Tibial artery (tissue), 4 donors: ENCODE measurements at regions not wholly inside any gene's neighbourhood (a gene's known extent, or its start where the extent isn't known, plus 50 kb on each side); places are given as distances from the start of the nearest gene placed in this dataset.

ENCODE experiments used
- DNase-seq, 2 donors: peaks; one replicate each; pipeline ENCODE4 v3.0.0-alpha.2; 2019
- H3K27ac ChIP-seq, 2 donors: fragments of 200-600 bp; sonication (generic) in 1 of 2; 1 replicate in 1 of 2; 2 replicates in 1 of 2; pipeline ENCODE4 v1.5.1; 2018 to 2019; ENCODE audit warnings: mild to moderate bottlenecking in 1 of 2
- H3K27me3 ChIP-seq, 2 donors: fragments of 200-600 bp; sonication (generic) in 1 of 2; one replicate each; pipeline versions ENCODE4 v1.5.1 to v1.6.0; 2016 to 2019
- H3K36me3 ChIP-seq, 3 donors: fragments of 200-600 bp; sonication (generic) in 2 of 3; one replicate each; pipeline ENCODE4 v1.5.1; 2016 to 2019; ENCODE audit warnings: mild to moderate bottlenecking in 2 of 3
- H3K4me1 ChIP-seq, 4 donors: fragments of 200-600 bp; sonication (generic) in 2 of 4; 1 replicate in 3 of 4; 2 replicates in 1 of 4; pipeline ENCODE4 v1.5.1; 2016 to 2019
- H3K4me3 ChIP-seq, 2 donors: fragments of 200-600 bp; sonication (generic) in 1 of 2; 1 replicate in 1 of 2; 2 replicates in 1 of 2; pipeline ENCODE4 v1.5.1; 2018 to 2019; ENCODE audit warnings: mild to moderate bottlenecking in 2 of 2
- H3K9me3 ChIP-seq, 3 donors: fragments of 200-600 bp; sonication (generic) in 1 of 3; one replicate each; pipeline ENCODE4 v1.5.1; 2016 to 2019
- intact Hi-C: fragments of 100-400 bp; cut with DNase I; formaldehyde crosslinking; loops from one replicate; pipeline ENCODE4 v1.15.0; 2023; ENCODE audit warnings: low total_unique reads
- TF ChIP-seq, protein P1 (sequence below), 2 experiments: fragments of 200-600 bp in 1 of 2; fragments of 450-650 bp in 1 of 2; IDR thresholded peaks; one replicate each; pipeline ENCODE4 v1.5.1; 2017 to 2019; ENCODE audit warnings: antibody characterized with exemption in 2 of 2, mild to moderate bottlenecking in 1 of 2, moderate library complexity in 1 of 2

DNA sequence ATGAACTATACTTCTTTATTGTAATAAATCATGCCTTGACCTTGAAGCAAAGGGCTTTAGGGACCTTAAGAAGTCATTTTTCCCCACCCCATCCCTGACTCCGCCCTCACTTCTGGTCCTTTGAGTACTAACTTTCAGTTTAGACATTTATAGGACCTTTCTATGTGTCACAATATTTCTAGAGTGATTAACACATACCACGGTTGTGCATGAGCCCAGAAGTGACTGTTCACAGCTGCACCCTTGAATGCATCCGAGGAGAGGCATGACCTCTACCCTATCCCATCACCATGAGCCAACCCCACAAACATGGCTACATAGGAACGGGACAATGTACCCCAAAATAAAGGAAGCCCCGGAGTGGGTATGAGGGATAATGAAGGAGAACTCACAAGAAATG is 160.3 kb downstream of the HSD17B3 start:
- no peak for DNase-seq
- TF ChIP-seq, protein P1, sequence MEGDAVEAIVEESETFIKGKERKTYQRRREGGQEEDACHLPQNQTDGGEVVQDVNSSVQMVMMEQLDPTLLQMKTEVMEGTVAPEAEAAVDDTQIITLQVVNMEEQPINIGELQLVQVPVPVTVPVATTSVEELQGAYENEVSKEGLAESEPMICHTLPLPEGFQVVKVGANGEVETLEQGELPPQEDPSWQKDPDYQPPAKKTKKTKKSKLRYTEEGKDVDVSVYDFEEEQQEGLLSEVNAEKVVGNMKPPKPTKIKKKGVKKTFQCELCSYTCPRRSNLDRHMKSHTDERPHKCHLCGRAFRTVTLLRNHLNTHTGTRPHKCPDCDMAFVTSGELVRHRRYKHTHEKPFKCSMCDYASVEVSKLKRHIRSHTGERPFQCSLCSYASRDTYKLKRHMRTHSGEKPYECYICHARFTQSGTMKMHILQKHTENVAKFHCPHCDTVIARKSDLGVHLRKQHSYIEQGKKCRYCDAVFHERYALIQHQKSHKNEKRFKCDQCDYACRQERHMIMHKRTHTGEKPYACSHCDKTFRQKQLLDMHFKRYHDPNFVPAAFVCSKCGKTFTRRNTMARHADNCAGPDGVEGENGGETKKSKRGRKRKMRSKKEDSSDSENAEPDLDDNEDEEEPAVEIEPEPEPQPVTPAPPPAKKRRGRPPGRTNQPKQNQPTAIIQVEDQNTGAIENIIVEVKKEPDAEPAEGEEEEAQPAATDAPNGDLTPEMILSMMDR (IDR thresholded peaks at IDR 0.05): no peak
- peaks cover 0 to 43% (median 30%) of the 10 kb centered on the region in 4 donors for H3K4me1 ChIP-seq
- H3K27me3 ChIP-seq: no peaks in the 10 kb centered on the region
- no peaks in the 10 kb centered on the region for H3K9me3 ChIP-seq
- no peaks in the 10 kb centered on the region for H3K36me3 ChIP-seq
- intact Hi-C loops: no loop called here
- H3K4me3 ChIP-seq: no peak overlapping the region
- H3K27ac ChIP-seq: no peak overlapping the region

DNA sequence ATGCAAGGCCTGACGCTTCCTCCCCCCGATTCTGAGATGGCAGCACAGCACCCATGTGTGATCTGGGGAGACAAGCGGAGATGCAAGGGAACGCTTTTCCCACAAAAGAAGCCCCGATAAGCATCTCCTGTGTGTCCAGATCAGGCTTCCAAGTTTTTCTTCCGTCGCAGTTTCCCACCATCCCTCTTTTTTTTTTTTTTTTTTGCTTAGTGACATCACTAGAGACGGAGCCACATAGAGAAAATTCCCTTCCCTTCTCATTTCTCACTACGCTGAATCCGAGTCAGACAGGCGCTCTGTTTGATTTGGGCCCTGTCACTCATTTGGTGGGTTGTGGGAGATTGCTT is 160.9 kb downstream of the HSD17B3 start:
- Histone ChIP-seq H3K4me3 (no peak overlapping the region), H3K36me3 (no peaks in the 10 kb centered on the region), H3K27ac (peak overlapping the region; percentile 63 to 68), H3K4me1 (peaks cover 0 to 48% (median 30%) of the 10 kb centered on the region in 4 donors), H3K9me3 (no peaks in the 10 kb centered on the region), H3K27me3 (no peaks in the 10 kb centered on the region)
- TF ChIP-seq, protein P1 (IDR thresholded peaks at IDR 0.05): no peak
- intact Hi-C loops: no loop called here
- DNase-seq: no peak

DNA sequence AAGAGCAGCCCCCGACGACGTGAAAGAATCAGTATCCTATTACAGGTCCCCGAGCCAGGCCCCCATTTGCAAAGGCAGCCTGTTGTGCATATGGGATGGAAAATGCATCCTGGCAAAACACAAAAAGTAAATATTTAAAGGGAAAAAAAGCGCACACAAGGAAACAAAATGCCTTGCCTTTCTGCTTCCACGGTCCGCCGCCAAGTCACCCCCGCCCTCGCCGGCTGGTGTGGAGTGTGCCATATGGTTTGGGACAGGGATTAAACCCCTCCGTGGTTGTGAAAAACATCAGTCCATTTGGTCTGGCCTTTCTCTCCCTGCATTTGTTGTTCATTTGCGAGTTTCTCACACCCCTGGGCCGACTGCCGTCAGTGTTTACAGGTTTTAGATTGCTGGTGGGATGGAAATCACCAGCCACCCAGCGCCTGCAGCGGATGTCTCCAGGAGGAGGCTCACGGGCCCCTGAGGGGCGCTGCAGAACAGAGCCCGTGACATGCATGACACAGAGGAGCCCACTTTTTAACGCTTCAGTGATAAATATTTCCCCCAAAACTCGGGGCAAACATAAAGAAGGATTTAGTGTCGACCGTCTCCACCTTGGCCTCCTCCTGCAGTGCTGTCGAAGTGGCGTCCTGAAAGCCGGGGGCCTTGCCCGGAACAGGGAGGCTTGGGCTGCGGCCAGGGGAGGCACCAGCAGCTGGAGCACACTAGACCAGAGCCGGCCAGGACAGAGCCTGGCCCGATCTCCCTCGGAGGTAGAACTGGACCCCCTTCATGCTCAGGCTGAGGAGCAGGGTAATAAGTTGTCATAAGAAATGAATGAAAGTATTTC is 161.5 kb downstream of the HSD17B3 start:
- Histone ChIP-seq H3K4me3 (no peak overlapping the region), H3K27me3 (no peaks in the 10 kb centered on the region), H3K4me1 (peaks cover 0 to 48% (median 30%) of the 10 kb centered on the region in 4 donors), H3K27ac (peak overlapping the region; percentile 63 to 68), H3K9me3 (no peaks in the 10 kb centered on the region), H3K36me3 (no peaks in the 10 kb centered on the region)
- no peak for DNase-seq
- intact Hi-C loops: no loop called here
- TF ChIP-seq, protein P1 (IDR thresholded peaks at IDR 0.05): no peak

DNA sequence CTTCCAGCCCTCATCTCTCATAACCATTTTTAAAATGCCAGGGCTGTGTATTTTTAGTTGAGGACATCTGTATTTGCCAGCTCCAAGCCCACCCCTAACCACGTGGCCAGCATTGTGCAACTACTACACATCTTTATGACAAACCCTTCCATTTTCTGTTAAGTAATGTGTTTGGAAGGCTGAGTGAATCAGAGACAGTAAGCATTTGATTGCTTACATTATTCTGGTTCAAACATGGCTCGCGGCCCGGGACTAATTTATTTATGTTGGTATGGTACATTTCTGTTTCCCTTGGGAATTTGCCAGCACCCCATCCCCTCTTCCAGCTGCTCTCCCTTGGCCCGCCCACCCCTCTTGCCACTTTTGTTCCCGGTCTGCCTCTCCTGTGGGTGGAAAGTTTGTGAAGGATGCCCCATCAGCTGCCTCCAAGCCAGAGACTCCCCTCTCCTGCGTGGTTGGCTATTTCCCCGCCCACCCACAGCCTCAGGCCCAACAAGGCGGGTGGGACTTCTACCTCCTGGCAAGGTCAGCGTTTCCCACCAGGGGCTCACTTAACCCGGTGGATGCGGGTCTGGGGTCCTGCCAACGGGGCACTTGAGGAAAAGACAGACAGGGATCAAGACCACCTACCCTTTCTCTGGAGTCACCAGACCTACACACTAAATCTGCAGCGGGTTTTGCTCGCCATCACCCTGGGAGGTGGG is 162.2 kb downstream of the HSD17B3 start:
- no peaks in the 10 kb centered on the region for H3K36me3 ChIP-seq
- intact Hi-C loops: no loop called here
- peak; percentile 90 for DNase-seq
- no peaks in the 10 kb centered on the region for H3K27me3 ChIP-seq
- TF ChIP-seq, protein P1 (IDR thresholded peaks at IDR 0.05): no peak
- H3K27ac ChIP-seq: peak overlapping the region; percentile 63 to 68
- H3K4me1 ChIP-seq: peaks cover 0 to 48% (median 30%) of the 10 kb centered on the region in 4 donors
- H3K4me3 ChIP-seq: no peak overlapping the region
- no peaks in the 10 kb centered on the region for H3K9me3 ChIP-seq

DNA sequence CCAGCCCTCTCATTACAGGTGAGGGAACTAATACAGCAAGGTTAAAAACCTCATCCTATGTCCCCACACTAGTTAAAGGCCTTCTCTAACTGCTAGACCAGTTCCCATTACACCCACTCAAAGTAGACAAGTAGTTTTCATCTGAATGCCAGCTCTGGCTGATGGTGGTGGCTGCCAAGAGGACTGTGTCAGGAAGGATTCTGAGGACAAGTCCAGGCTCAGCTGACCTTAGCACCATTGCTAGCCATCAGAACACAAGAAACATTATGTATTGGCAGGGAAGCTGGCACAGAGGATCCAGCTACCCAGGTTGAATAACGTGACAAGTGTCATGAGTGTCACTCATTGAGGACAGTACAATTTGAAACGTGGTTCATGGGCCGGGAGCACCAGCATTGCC is 163.4 kb downstream of the HSD17B3 start:
- H3K36me3 ChIP-seq: no peaks in the 10 kb centered on the region
- H3K4me1 ChIP-seq: peaks cover 0 to 48% (median 30%) of the 10 kb centered on the region in 4 donors
- no peaks in the 10 kb centered on the region for H3K9me3 ChIP-seq
- TF ChIP-seq, protein P1 (IDR thresholded peaks at IDR 0.05): no peak
- no peak for DNase-seq
- intact Hi-C loops: no loop called here
- peak overlapping the region; percentile 63 to 68 for H3K27ac ChIP-seq
- no peak overlapping the region for H3K4me3 ChIP-seq
- no peaks in the 10 kb centered on the region for H3K27me3 ChIP-seq
